ENCODE measurements at regions not wholly inside any gene's neighbourhood (a gene's known extent, or its start where the extent isn't known, plus 50 kb on each side); places are given as distances from the start of the nearest gene placed in this dataset.
"Not testable (repeated sequence)": the region's sequence is repeated elsewhere in the genome, so short reads cannot be mapped to it uniquely, and the experiment has no call there.

DNA sequence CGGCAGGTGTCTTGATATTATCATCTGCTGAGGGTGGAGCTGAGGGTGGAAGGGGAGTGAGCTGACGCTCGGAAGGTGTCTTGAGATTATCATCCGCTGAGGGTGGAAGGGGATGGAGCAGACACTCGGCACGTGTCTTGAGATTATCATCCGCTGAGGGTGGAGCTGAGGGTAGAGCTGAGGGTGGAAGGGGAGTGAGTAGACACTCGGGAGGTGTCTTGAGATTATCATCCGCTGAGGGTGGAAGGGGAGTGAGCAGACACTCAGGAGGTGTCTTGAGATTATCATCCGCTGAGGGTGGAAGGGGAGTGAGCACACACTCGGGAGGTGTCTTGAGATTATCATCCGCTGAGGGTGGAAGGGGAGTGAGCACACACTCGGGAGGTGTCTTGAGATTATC lies 126.6 kb upstream of the CRYM start:
- not testable (repeated sequence) for TF ChIP-seq POLR2A, POLR2AphosphoS5 (IDR thresholded peaks at IDR 0.05)
- TF ChIP-seq, protein P1, sequence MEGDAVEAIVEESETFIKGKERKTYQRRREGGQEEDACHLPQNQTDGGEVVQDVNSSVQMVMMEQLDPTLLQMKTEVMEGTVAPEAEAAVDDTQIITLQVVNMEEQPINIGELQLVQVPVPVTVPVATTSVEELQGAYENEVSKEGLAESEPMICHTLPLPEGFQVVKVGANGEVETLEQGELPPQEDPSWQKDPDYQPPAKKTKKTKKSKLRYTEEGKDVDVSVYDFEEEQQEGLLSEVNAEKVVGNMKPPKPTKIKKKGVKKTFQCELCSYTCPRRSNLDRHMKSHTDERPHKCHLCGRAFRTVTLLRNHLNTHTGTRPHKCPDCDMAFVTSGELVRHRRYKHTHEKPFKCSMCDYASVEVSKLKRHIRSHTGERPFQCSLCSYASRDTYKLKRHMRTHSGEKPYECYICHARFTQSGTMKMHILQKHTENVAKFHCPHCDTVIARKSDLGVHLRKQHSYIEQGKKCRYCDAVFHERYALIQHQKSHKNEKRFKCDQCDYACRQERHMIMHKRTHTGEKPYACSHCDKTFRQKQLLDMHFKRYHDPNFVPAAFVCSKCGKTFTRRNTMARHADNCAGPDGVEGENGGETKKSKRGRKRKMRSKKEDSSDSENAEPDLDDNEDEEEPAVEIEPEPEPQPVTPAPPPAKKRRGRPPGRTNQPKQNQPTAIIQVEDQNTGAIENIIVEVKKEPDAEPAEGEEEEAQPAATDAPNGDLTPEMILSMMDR (IDR thresholded peaks at IDR 0.05) = not testable (repeated sequence)
